ENCODE measurements at regions not wholly inside any gene's neighbourhood (a gene's known extent, or its start where the extent isn't known, plus 50 kb on each side); places are given as distances from the start of the nearest gene placed in this dataset.

- TF ChIP-seq CTCF (IDR thresholded peaks at IDR 0.05) (no peak), ZFX (IDR thresholded peaks at IDR 0.05; ENCODE audit: borderline replicate concordance) (no peak)
Measured at GRCh38 chr13:60273971-60274527, 110.3 kb upstream of the DIAPH3 start.
